Osteoblast (primary cell): ENCODE measurements at regions not wholly inside any gene's neighbourhood (a gene's known extent, or its start where the extent isn't known, plus 50 kb on each side); places are given as distances from the start of the nearest gene placed in this dataset.
"Not testable (repeated sequence)": the region's sequence is repeated elsewhere in the genome, so short reads cannot be mapped to it uniquely, and the experiment has no call there.

Source experiments
- DNase-seq: peaks from one replicate; pipeline ENCODE4 v3.0.0; 2011; ENCODE audit warnings: low spot score, mixed read lengths; ENCODE audit not compliant: insufficient read length; ENCODE audit errors: missing footprints
- H2AFZ ChIP-seq: 2 replicates; pipeline ENCODE4 v1.6.0; 2011; ENCODE audit warnings: mild to moderate bottlenecking, low read length
- H3K27ac ChIP-seq: 2 replicates; pipeline ENCODE4 v1.5.1; 2011; ENCODE audit warnings: mild to moderate bottlenecking, low read depth, low read length, moderate library complexity
- H3K27me3 ChIP-seq: 2 replicates; pipeline ENCODE4 v1.6.0; 2012; ENCODE audit warnings: mild to moderate bottlenecking, control low read depth, inconsistent platforms, low read length, moderate library complexity; ENCODE audit not compliant: insufficient read depth
- H3K36me3 ChIP-seq: 2 replicates; pipeline ENCODE4 v1.5.1; 2011; ENCODE audit warnings: mild to moderate bottlenecking, low read length, control low read depth, moderate library complexity; ENCODE audit not compliant: insufficient read depth
- H3K4me1 ChIP-seq: 2 replicates; pipeline ENCODE4 v1.5.1; 2011; ENCODE audit warnings: mild to moderate bottlenecking, low read length, control low read depth, moderate library complexity; ENCODE audit not compliant: insufficient read depth
- H3K4me2 ChIP-seq: 2 replicates; pipeline ENCODE4 v1.6.0; 2011; ENCODE audit warnings: mild to moderate bottlenecking, low read length; ENCODE audit not compliant: insufficient read depth
- H3K4me3 ChIP-seq: fragments of 200-600 bp; sonication (generic); 3 replicates; pipeline ENCODE4 v1.5.1; 2012; ENCODE audit warnings: mild to moderate bottlenecking, low read length, inconsistent platforms; ENCODE audit not compliant: insufficient read depth
- H3K79me2 ChIP-seq: 2 replicates; pipeline ENCODE4 v1.6.0; 2012; ENCODE audit warnings: mild to moderate bottlenecking, low read length, control low read depth, inconsistent platforms; ENCODE audit not compliant: insufficient read depth
- H3K9me3 ChIP-seq: 2 replicates; pipeline ENCODE4 v1.5.1; 2011; ENCODE audit warnings: low read depth, low read length, control low read depth
- H4K20me1 ChIP-seq: 2 replicates; pipeline ENCODE4 v1.6.0; 2012; ENCODE audit warnings: mild to moderate bottlenecking, low read length, control low read depth; ENCODE audit not compliant: insufficient read depth
- TF ChIP-seq, protein P1 (sequence below): IDR thresholded peaks from 2 replicates; pipeline ENCODE4 v1.5.1; 2011; ENCODE audit warnings: mild to moderate bottlenecking, low read depth, low read length, moderate library complexity; ENCODE audit errors: extremely low read depth

- Histone ChIP-seq H3K4me2 (no peak overlapping the region), H3K27me3 (no peaks in the 10 kb centered on the region), H3K79me2 (no peaks in the 10 kb centered on the region), H2AFZ (no peak overlapping the region), H3K27ac (no peak overlapping the region), H3K36me3 (no peaks in the 10 kb centered on the region), H4K20me1 (no peaks in the 10 kb centered on the region), H3K4me1 (no peaks in the 10 kb centered on the region), H3K4me3 (no peak overlapping the region), H3K9me3 (no peaks in the 10 kb centered on the region)
- no peak for DNase-seq
- TF ChIP-seq, protein P1, sequence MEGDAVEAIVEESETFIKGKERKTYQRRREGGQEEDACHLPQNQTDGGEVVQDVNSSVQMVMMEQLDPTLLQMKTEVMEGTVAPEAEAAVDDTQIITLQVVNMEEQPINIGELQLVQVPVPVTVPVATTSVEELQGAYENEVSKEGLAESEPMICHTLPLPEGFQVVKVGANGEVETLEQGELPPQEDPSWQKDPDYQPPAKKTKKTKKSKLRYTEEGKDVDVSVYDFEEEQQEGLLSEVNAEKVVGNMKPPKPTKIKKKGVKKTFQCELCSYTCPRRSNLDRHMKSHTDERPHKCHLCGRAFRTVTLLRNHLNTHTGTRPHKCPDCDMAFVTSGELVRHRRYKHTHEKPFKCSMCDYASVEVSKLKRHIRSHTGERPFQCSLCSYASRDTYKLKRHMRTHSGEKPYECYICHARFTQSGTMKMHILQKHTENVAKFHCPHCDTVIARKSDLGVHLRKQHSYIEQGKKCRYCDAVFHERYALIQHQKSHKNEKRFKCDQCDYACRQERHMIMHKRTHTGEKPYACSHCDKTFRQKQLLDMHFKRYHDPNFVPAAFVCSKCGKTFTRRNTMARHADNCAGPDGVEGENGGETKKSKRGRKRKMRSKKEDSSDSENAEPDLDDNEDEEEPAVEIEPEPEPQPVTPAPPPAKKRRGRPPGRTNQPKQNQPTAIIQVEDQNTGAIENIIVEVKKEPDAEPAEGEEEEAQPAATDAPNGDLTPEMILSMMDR, result no peak
Measured at GRCh38 chr6:155881826-155882526, 426.3 kb upstream of the NOX3 start.

GRCh38 chr6:155880900-155881299, 425.3 kb upstream of the NOX3 start:
- Histone ChIP-seq H3K4me2 (no peak overlapping the region), H3K4me1 (no peaks in the 10 kb centered on the region), H3K4me3 (no peak overlapping the region), H2AFZ (no peak overlapping the region), H3K79me2 (no peaks in the 10 kb centered on the region), H4K20me1 (no peaks in the 10 kb centered on the region), H3K9me3 (no peaks in the 10 kb centered on the region), H3K27ac (no peak overlapping the region), H3K36me3 (no peaks in the 10 kb centered on the region), H3K27me3 (no peaks in the 10 kb centered on the region)
- no peak for DNase-seq
- TF ChIP-seq, protein P1, result no peak

DNA sequence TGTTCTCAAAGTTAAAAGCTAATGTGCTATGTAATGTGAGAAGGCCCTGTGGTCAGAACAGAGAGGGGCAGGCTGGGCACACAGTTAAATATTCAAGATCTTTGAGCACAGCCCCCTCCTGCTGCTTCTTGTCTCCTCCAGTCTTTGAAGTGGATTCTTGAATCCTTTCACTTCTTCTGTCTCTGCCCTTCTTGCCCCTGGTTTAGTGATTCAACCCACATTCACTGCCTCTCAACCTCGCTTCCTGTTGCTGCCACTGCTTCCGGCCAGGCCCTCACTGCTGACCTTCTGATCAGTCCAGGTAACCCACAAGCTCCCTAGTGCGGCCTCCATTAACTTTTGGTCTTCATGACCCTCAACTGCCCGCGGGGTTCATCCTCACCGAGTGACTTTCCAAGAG, 417.3 kb upstream of the NOX3 start:
- DNase-seq, result no peak
- TF ChIP-seq, protein P1, result no peak
- no peaks in the 10 kb centered on the region for H3K4me1 ChIP-seq
- H3K36me3 ChIP-seq, result no peaks in the 10 kb centered on the region
- no peak overlapping the region for H2AFZ ChIP-seq
- no peaks in the 10 kb centered on the region for H3K27me3 ChIP-seq
- H3K4me2 ChIP-seq, result no peak overlapping the region
- no peak overlapping the region for H3K27ac ChIP-seq
- H3K79me2 ChIP-seq, result no peaks in the 10 kb centered on the region
- H3K9me3 ChIP-seq, result no peaks in the 10 kb centered on the region
- H4K20me1 ChIP-seq, result no peaks in the 10 kb centered on the region
- no peak overlapping the region for H3K4me3 ChIP-seq

DNA sequence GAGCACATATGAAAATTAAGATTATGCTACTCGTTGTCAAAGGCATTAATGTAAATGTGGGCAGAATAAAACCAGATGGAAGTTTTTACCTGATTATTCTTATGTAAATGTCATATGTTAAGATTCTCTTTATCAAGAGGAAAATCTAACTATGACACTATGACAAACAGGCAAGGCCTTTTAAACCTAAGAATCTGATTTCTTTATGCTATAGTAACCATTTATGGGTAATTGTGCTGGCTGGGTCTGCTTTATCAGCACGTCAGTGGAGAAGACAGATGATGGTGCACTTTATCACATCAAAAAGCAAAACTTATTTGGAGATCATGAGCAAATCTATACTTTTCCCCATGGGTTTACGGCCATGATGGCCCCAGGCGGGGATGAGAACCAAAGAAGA, 412.0 kb upstream of the NOX3 start:
- Histone ChIP-seq H3K36me3 (no peaks in the 10 kb centered on the region), H3K4me1 (no peaks in the 10 kb centered on the region), H3K4me3 (no peak overlapping the region), H3K4me2 (no peak overlapping the region), H3K9me3 (no peaks in the 10 kb centered on the region), H3K27ac (no peak overlapping the region), H3K79me2 (no peaks in the 10 kb centered on the region), H2AFZ (no peak overlapping the region), H4K20me1 (no peaks in the 10 kb centered on the region), H3K27me3 (no peaks in the 10 kb centered on the region)
- TF ChIP-seq, protein P1, result no peak
- no peak for DNase-seq

GRCh38 chr6:155866676-155867390, 411.2 kb upstream of the NOX3 start:
- H3K27ac ChIP-seq, H3K36me3 ChIP-seq, H4K20me1 ChIP-seq, H3K4me1 ChIP-seq, H3K79me2 ChIP-seq, H3K9me3 ChIP-seq, H2AFZ ChIP-seq, DNase-seq, H3K4me3 ChIP-seq, H3K27me3 ChIP-seq, H3K4me2 ChIP-seq: not testable (repeated sequence)
